Upper lobe of left lung (tissue), 4 donors: ENCODE measurements at regions not wholly inside any gene's neighbourhood (a gene's known extent, or its start where the extent isn't known, plus 50 kb on each side); places are given as distances from the start of the nearest gene placed in this dataset.

ENCODE experiments used
- POLR2A ChIP-seq, 4 donors: fragments of 450-650 bp; IDR thresholded peaks; one replicate each; pipeline ENCODE4 v1.5.1; 2016 to 2017; ENCODE audit warnings: antibody characterized with exemption in 4 of 4, mild to moderate bottlenecking in 2 of 4
- TF ChIP-seq, protein P1 (sequence below), 6 experiments: fragments of 450-650 bp in 4 of 6; fragments of 200-600 bp in 2 of 6; sonication (generic) in 2 of 6; IDR thresholded peaks; one replicate each; pipeline ENCODE4 v1.5.1; 2016 to 2019; ENCODE audit warnings: antibody characterized with exemption in 6 of 6

DNA sequence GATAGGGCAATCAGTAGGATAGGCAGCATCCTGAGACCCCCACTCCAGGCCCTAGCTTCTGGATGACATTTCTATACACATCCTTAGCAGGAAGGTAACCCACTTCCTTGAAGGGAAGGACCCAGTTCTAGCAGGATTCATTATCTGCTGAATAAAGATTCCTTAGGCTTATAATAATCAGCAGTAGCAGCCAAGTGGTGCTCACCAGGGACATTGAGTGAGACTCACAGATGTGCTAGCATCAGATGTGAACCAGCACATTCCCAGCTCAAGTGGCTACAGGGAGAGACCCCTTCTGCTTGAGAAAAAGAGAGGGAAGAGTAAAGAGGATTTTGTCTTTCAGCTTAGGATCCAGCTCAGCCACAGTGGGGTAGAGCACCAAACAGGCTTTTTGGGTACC, 244.8 kb upstream of the UFL1 start:
- no peak for TF ChIP-seq POLR2A (IDR thresholded peaks at IDR 0.05)
- TF ChIP-seq, protein P1, sequence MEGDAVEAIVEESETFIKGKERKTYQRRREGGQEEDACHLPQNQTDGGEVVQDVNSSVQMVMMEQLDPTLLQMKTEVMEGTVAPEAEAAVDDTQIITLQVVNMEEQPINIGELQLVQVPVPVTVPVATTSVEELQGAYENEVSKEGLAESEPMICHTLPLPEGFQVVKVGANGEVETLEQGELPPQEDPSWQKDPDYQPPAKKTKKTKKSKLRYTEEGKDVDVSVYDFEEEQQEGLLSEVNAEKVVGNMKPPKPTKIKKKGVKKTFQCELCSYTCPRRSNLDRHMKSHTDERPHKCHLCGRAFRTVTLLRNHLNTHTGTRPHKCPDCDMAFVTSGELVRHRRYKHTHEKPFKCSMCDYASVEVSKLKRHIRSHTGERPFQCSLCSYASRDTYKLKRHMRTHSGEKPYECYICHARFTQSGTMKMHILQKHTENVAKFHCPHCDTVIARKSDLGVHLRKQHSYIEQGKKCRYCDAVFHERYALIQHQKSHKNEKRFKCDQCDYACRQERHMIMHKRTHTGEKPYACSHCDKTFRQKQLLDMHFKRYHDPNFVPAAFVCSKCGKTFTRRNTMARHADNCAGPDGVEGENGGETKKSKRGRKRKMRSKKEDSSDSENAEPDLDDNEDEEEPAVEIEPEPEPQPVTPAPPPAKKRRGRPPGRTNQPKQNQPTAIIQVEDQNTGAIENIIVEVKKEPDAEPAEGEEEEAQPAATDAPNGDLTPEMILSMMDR (IDR thresholded peaks at IDR 0.05) = no peak
